GM12892 (cell line): ENCODE measurements at regions not wholly inside any gene's neighbourhood (a gene's known extent, or its start where the extent isn't known, plus 50 kb on each side); places are given as distances from the start of the nearest gene placed in this dataset.
"Not testable (repeated sequence)": the region's sequence is repeated elsewhere in the genome, so short reads cannot be mapped to it uniquely, and the experiment has no call there.

ENCODE experiments used
- POLR2A ChIP-seq: IDR thresholded peaks from 2 replicates; pipeline ENCODE4 v1.6.1; 2011; ENCODE audit warnings: low read depth, low read length, control low read depth
- POLR2AphosphoS5 ChIP-seq: IDR thresholded peaks from 2 replicates; pipeline ENCODE4 v1.6.1; 2011; ENCODE audit warnings: low read depth, low read length, control low read depth

DNA sequence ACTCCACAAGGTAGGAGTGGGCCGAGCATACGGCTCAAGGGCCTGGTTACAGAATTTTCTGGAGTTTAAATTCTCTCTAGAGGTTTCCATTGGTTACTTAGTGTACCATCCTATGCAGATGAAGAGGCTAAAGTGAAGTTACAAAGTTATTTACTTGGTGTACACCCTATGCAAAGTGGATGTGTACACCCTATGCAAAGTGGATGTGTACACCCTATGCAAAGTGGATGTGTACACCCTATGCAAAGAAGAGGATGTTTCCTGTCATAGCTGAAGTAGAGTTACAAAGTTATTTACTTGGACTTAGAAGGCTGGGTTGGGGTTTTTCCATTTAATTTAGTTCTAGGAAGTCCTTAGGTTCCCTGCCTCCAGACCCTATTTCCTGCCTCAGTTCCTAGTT, 136.3 kb downstream of the BACH1 start:
- TF ChIP-seq POLR2A, POLR2AphosphoS5: not testable (repeated sequence)
